HG03095 (cell line): ENCODE measurements at regions not wholly inside any gene's neighbourhood (a gene's known extent, or its start where the extent isn't known, plus 50 kb on each side); places are given as distances from the start of the nearest gene placed in this dataset.
"Not testable (repeated sequence)": the region's sequence is repeated elsewhere in the genome, so short reads cannot be mapped to it uniquely, and the experiment has no call there.

Experiments
- ATAC-seq: cut with Tn5 transposase; IDR thresholded peaks from one replicate; pipeline ENCODE4 v1.9.1; 2021; ENCODE audit warnings: moderate library complexity; ENCODE audit not compliant: unreplicated experiment

DNA sequence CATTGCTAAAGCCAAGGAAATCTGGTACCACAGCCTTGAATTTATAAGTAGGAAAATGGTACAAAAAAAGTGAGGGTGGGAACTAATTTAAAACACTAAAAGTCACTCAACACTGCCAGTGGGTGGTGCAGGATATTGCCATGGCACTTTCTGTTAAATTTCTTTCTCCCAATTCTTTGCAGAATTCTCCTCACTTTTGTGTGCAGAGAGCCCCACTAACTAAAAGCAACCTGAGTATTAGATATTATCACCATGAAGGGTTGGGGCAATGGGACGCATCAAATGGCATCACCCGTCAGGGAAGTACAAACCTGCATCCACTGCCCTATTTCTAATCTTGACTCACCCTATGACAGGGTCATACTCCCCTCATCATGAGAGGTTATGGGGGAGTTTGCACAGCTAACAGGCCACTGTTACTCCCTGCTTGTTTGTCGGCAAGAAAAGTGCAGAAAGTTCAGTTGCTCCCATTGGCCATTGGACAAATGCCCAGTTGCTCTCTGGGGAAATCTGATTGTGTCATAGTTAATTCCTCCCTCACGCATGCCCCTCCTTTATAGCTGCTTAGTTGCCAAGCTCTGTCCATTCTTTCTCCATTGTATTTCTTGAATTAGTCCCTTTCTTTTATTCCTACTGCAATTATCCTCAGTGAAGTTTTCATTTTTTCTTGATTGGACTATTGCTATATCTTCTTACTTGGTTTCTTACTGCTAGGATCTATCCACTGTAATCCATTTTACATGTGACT is 93.8 kb upstream of the BLID start:
- no peak for ATAC-seq

DNA sequence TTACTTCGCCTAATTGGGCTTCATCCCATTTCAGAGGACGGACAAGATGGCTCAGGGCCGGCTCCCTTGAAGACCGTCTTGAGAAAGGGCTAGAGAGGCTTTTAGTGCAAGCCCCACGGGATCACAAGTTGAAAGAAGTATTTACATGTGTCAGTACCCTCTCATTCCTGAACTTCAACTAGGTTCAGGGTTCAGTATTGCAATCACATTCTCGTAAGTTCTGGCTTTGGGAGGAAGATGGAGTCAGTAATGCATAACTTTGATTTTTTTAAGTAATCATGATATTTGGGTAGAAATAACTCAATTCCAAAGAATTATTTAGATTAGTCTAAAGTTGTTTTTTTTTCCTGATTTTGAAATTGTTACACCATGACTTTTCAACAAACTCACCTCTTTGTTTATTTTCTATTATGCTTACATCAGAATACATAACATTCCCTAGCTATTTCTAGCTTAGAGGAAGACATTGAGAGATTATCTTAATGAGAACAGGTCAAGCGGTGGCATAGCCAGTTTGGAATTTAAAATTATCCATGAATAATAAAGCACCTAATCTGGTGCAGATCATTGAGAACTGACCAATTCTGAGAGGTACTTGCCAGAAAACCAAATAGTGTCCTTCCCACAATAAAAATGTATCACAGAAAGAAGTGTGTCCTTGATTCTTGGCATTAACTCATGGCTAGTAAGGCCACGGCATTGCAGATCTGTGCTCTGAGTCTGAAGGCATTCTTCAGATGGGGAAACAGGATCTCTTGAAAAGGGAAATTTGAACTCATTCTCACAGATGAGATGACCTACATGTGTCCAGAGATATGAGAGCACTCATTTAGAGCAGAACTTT is 92.1 kb upstream of the BLID start:
- ATAC-seq = no peak

DNA sequence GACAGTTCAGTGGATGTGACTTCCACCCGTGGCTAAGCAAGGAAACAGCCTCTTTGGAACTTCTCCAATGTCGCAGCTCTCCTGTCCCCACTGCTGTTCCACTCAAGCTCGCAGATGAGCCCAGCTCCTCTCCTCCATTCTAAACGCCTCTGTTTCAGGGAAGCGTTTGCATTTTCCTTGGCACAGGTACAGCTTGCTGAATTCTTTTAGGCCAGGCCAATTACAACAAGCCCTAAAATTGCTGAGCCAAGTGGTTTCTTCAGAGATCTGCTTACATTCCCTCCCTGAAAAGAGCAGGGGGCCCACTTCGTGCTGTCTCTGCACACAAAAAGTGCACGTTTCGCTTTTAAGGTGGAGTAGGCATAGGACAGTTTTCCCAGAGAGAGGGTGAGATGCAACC is 91.5 kb upstream of the BLID start:
- ATAC-seq = no peak

DNA sequence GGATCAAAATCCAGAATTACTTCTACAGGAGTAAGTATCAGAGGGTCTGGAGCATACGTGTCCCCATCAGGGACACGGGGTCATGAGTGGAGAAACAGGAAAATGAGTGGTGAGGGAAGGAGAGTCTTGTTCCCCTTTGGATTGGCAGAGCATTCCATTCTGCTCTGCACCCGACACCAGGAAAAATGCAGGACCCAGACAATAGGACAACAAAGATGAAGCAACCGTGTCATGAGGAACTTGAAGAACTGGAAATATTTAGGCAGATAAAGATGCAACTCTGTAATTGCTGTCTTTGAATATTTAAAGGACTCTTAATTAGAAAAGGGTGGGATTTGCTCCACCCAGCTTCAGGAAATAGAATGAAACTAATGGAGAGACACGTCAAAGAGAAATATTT is 89.0 kb upstream of the BLID start:
- no peak for ATAC-seq

DNA sequence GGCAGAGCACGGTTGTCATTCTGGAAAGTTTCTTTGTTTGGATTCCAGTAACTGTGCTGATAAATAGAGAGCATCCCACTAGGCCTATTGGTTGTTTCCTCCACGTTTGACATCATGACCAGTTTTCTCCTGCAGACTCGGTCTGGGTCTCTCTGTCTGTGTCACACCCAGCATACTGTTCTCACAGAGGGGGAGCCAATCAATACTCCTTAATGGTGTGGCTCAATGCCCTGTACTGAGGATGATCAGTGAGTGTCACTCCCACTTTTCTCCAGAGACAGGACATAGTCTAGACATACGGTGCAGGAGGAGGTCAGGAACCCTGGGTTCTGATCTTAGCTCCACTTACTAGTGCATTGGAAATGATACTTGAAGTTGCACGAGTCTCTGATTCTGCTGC is 88.2 kb upstream of the BLID start:
- no peak for ATAC-seq

DNA sequence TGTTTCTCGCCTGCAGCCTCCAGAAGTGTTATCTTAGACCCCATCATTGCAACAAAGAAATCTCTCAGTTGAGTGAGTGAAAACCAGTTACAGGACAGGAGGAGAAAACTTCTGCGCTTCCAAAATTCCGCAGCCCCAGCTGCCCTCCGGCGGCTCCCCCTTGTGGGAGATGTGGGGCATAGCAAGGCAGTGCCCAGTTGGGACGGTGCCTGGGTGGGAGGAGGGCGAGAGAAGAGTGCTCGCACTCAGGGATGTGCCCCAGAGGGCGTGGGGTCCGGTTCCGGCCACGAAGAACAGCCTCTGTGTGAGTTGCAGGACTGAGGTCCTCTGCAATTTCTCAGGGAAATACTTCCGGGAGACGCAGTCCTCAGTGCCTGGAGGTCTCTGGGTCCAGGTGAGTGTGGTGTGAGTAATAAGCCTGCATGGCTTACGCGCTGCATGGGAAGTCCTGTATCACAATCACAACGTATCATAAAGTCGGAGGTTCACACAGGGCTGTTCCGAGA is 87.0 kb upstream of the BLID start:
- ATAC-seq = no peak

DNA sequence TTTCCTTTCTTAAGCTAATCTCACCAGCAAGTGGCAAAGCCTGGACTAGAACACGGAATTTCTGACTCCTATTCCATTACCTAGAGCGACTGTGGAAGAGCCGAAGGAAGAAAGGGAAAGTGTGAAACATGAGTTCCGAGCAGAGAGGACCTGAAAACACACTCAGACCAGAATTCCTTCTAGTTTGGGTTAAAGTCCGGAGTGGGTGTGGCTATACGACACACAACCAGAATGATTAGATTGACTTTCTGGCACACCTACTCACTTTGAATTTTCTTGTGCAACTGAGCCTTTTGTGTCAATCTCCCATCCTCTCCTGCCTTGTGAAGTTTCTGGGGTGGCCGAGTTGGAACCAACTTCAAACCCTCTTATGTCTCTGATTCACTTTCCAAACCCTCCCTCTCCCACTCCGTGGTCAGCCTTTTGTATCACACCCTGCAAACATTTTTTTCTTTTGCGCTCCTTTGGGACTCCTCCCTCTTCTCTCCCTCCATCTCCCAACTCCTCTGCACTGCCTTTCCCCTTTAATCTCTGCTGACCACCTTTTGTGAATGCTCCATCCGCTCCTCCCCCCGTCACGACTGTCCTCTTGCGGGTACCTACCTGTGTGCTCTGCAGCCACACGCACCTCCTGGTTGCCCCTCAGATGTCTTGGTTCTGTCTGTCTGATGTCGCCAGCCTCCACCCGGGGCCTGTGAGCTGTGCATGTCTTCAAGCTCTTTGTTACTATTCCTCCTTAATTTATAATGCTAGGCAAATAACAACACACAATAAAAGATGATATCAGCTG is 86.3 kb upstream of the BLID start:
- ATAC-seq = no peak

DNA sequence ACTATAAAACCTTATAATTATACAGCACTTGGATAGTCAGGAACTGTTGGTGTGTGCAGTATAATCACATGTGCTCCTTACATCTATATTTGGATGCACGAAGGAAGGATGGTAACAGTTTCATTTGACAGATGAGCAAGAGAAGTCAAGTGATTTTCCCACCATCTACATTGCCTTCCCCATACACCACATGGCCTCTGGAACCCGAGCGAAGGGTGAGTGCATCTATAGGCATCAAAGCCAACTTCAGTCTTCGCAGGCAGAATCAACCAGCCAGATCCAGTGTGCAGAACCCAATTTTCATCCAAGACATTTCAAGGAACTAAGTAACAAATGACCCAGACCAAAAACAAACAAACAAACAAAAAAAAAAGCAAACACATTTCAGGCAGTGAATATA is 85.1 kb upstream of the BLID start:
- no peak for ATAC-seq

DNA sequence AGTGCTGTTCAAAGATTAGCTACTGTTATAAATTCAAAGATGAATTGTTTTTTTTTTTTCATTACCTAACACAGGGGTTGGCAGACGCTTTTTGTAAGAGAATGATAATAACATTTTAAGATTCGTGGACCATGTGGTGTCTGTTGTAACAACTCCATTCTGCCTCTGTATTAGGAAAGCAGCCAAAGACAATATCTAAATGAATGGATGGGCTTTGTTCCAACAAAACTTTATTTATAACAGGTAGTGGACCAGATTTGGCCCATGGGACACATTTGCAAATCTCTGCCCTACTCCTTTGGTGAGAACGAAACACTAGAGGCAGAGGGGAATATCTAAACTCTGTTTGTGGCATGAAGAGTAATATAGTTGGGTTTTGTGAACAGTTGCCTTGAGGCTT is 83.6 kb upstream of the BLID start:
- no peak for ATAC-seq

DNA sequence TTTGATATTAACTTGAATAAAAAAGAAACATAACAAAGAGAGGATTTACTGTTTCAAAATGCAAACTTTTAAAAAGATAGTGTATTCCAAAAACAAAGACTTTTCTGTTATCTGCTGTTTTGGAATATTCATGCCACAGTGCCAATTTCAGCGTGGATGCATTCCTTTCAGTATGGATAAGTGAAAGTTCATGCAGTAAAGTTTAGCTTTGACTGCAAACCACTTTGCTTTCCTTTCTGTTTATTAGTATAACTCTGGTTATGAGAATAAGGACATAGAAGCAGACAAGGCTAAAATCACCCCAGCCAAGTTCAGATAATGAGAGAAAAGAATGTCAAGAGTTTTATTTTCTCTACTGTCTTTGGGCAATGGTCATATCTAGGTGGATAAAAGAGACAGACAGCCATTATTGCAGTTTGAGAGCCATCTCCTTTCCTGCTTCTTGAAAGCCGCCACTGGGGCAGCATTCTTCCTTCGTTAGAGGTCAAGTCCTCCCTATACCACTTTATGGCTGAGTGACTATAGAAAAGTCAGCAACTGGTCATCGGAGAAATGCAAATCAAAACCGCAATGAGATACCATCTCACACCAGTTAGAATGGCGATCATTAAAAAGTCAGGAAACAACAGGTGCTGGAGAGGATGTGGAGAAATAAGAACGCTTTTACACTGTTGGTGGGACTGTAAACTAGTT is 82.4 kb upstream of the BLID start:
- no peak for ATAC-seq

DNA sequence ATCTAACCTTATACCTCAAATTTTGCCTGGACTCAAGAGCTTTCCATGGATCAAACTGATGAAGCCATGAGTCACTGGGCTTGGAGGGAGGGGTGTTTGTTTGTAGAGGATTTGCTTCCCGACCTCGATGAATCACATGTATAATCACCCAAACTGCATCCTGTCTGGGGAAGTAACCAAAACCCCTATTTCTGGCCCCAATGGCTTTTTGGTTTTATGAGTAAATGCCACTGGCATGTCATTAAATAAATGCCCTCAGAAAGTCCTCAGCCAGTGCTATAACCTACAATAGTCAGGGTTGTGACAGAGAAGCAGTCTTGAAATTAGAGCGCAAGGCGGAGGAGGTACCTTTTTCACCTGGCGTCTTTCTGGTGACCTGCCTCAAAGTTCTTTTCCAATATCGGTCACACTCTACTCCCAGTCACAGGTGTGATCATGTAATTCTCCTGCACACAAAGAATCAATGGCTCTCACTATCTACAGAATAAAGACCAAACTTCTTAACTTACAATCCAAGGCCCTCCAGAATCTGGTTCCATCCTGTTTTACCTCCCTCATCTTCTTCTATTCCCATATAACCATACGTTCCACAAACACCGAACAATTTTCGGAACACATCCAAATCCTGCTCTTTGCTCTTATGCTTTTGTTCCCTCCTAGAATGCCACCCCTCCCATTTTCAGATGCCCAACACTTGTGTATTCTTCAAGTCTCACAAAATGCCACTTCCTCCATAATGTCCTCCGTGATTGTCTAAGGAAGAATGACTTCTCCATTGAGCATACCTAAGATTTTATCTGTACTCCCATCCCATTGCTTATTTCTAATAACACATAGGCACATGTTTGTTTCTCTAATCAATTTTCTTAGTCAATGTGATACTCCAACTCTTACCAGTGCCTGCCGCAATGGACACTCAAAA is 81.3 kb upstream of the BLID start:
- ATAC-seq = no peak

DNA sequence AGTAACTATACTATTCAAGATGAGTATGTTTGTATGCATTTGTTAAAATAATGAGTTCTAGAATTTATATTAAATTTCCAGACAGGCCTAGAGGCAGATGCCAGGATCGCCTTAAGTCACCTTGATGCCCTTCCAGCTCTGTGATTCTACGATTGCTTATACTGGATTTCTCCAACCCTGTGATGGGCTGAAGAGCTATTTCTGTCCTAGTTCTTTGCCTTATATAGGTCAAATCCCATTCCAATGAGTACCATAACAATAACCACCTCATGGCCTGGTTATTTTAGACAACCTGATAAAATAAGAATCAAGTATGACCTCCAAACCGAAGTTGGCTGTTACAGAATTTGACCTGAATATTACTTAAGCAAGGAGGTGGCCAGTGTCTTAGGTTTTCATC is 79.8 kb upstream of the BLID start:
- ATAC-seq = no peak

DNA sequence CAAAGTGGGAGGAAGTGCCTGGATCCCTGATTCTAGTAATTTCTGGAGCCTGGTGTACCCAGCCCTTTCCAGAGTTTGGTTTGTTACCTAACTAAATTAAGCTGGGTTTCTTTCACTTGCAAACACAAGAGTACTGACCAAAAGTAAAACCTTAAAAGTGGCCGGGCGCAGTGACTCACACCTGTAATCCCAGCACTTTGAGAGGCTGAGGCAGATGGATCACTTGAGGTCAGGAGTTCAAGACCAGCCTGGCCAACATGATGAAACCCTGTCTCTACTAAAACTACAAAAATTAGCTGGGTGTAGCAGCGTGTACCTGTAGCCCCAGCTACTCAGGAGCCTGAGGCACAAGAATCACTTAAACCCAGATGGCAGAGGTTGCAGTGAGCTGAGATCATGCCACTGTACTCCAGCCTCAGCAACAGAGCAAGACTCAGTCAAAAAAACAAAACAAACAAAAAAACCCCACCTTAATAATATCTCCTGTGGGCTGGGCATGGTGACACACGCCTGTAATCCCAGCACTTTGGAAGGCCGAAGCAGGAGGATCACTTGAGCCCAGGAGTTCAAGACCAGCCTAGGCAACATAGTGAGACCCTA is 78.0 kb upstream of the BLID start:
- not testable (repeated sequence) for ATAC-seq

DNA sequence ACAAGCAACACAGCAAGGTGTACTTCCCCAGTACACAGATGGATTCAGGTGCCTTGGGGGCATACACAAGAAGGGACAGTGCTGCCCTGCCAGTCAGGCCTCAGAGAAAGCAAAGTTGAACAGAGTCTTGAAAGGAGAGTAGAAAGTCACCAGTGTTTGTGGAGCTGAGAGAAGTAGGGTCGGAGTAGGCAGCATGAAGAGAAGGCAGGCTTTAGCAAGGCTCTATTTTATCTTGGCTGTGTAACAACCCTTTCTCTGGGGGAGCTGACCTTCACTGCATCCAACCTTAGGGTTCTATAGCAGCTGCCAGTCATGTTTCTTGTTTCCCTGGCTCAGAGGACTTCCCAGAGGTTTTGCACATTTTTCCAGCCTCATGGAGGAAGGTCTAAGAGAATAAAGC is 77.4 kb upstream of the BLID start:
- ATAC-seq = no peak

DNA sequence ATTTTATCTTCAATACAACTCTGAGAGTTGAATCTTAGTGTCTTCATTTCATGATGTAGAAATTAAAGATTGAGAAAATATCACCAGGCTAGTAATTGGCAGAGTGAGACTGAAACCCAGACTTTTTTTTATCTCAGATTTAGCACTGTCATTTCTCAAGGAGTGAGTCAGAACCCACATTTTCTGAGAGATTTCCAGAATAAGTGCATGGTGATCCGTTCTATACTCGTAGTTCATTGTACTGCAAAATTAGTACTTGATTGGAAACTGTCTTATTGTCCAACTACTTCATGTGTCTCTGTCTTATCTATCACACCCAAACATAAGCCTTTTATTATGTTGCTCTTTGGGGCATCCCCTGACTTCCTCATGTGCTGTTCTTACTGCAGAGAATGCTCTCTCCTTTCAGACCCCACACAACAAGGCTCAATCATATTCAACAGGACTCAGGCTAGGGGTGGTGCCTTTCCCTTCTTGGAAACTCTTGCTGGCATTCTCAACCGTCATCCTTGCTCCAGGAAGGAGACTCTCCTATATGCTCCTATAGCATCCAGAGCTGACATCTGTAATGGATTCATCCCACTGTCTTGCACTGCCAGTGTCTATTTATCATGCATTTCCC is 76.7 kb upstream of the BLID start:
- ATAC-seq = no peak

DNA sequence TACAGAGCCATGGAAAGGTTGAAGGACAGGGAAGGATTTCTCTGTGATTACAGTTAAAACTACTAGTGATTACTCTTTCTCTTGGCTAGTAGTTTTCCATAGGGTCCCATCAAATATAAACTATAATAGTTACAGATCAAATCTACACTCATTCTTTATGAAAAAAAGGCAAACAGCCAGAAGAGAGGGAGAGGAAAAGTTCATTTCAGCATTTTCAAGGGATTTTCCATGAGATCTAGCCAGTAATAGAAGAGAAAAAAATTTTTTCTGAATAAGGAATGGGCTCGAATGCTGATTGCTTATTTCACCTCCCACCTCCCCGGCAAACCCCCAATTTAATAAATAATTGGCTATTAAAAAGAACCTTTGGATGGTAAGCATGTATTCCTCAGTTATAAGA is 74.8 kb upstream of the BLID start:
- no peak for ATAC-seq

DNA sequence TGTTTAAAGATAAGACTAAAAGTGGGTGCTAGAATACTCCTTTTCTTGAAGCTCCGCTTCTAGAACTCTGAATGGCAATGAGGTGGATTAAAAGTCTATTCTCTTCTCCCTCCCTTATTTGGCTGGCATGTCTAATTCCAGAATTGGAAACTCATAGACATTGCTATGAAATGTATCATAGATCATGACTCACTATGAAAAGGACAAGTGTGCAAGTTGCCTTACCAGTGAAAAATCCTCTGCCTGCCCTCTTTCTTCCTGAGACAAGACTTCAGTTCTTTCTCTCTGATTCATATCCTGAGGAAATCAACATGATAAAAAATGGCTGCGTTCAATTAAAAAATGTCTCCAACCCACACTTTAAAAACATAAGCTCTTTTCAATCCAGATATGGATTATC is 73.2 kb upstream of the BLID start:
- ATAC-seq = no peak

DNA sequence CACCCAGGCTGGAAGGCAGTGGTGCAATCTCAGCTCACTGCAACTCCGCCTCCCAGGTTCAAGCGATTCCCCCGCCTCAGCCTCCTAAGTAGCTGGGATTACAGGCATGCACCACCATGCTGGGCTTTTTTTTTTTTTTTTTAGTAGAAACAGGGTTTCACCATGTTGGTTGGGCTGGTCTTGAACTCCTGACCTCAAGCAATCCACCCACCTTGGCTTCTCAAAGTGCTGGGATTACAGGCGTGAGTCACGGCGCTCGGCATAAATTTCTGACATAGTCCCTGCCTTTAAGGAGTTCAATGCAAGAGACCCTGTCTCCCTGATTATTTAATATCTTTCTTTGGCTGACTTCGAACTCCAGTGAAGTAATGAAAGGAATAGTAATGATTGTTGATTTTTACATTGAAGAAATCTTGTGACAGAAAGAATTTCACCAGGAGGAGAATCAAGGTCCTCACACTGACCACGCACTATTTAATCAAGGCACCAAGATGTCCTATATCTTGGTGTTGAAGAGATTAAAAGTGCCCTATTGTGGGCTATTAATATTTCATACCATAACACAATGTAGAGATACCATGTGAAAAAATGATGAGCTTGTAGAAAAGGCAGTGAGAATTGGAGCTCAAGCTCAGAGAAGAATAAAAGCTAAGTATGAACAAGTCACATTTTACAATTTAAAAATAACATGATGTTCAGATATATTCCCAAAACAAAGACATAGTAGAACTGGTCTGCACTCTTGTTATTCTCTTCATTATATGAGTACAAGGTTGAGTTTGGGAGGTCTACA is 71.6 kb upstream of the BLID start:
- ATAC-seq = no peak
